Prostate gland (tissue), 2 donors: ENCODE measurements at regions not wholly inside any gene's neighbourhood (a gene's known extent, or its start where the extent isn't known, plus 50 kb on each side); places are given as distances from the start of the nearest gene placed in this dataset.

Experiments
- DNase-seq: peaks from one replicate; pipeline ENCODE4 v3.0.0-alpha.2; 2019; ENCODE audit warnings: low spot score
- H3K27ac ChIP-seq, 2 donors: fragments of 200-600 bp; sonication (generic); 2 replicates each; pipeline ENCODE4 v1.5.1; 2017 to 2019
- H3K27me3 ChIP-seq: fragments of 200-600 bp; sonication (generic); replicated peaks from 2 replicates; pipeline ENCODE4 v1.5.1; 2019; ENCODE audit not compliant: insufficient read depth
- H3K36me3 ChIP-seq, 2 donors: fragments of 200-600 bp; sonication (generic); 1 replicate in 1 of 2; 2 replicates in 1 of 2; pipeline versions ENCODE4 v1.5.1 to v1.8.1; 2017 to 2019
- H3K4me1 ChIP-seq: fragments of 200-600 bp; sonication (generic); replicated peaks from 2 replicates; pipeline ENCODE4 v1.5.1; 2019
- H3K4me3 ChIP-seq, 2 donors: fragments of 200-600 bp; sonication (generic); 2 replicates each; pipeline ENCODE4 v1.5.1; 2017 to 2019
- H3K9me3 ChIP-seq: fragments of 200-600 bp; sonication (generic); 2 replicates; pipeline ENCODE4 v1.5.1; 2017
- POLR2A ChIP-seq: fragments of 450-650 bp; IDR thresholded peaks from one replicate; pipeline ENCODE4 v1.6.1; 2016; ENCODE audit warnings: antibody characterized with exemption, mild to moderate bottlenecking
- POLR2AphosphoS5 ChIP-seq: sonication (generic); formaldehyde crosslinking; IDR thresholded peaks from one replicate; pipeline ENCODE4 v1.6.1; 2017; ENCODE audit warnings: antibody characterized with exemption
- WGBS: methylation state at CpG from one replicate; pipeline ENCODE4 v1.1.5; 2018; 5-methylcytosine and 5-hydroxymethylcytosine counted together
- intact Hi-C: fragments of 100-400 bp; cut with DNase I; formaldehyde crosslinking; loops from one replicate; pipeline ENCODE4 v1.14.2; 2022
- TF ChIP-seq, protein P1 (sequence below), 4 experiments: fragments of 200-600 bp in 2 of 4; fragments of 450-650 bp in 2 of 4; sonication (generic) in 2 of 4; IDR thresholded peaks; 1 replicate in 3 of 4; 2 replicates in 1 of 4; pipeline ENCODE4 v1.5.1; 2016 to 2019; ENCODE audit warnings: antibody characterized with exemption in 4 of 4, mild to moderate bottlenecking in 2 of 4, moderate library complexity in 2 of 4

DNA sequence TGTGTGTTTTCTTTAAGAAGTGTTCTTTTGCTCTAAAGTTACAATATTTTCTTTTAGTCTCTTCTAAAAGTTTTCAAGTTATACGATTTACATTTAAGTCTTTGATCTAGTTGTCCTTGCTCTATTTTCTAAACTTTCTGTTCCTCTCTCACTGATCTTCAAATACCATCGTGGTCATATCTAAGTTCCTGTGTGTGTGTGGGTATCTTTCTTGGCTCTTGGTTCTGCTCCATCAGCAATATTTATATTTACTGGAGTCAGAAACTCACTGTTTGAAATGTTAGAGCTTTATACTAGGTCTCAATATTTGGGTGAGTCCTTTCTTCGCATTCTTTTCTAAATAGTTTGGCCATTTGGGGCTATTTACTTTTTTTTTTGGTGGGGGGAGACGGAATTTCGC is 77.3 kb downstream of the COPS8 start:
- Histone ChIP-seq H3K4me1 (no peaks in the 10 kb centered on the region), H3K36me3 (no peaks in the 10 kb centered on the region), H3K9me3 (no peaks in the 10 kb centered on the region), H3K27ac (no peak overlapping the region), H3K27me3 (no peaks in the 10 kb centered on the region), H3K4me3 (no peak overlapping the region)
- TF ChIP-seq POLR2AphosphoS5, result no peak
- no peak for TF ChIP-seq POLR2A
- TF ChIP-seq, protein P1, sequence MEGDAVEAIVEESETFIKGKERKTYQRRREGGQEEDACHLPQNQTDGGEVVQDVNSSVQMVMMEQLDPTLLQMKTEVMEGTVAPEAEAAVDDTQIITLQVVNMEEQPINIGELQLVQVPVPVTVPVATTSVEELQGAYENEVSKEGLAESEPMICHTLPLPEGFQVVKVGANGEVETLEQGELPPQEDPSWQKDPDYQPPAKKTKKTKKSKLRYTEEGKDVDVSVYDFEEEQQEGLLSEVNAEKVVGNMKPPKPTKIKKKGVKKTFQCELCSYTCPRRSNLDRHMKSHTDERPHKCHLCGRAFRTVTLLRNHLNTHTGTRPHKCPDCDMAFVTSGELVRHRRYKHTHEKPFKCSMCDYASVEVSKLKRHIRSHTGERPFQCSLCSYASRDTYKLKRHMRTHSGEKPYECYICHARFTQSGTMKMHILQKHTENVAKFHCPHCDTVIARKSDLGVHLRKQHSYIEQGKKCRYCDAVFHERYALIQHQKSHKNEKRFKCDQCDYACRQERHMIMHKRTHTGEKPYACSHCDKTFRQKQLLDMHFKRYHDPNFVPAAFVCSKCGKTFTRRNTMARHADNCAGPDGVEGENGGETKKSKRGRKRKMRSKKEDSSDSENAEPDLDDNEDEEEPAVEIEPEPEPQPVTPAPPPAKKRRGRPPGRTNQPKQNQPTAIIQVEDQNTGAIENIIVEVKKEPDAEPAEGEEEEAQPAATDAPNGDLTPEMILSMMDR (IDR thresholded peaks at IDR 0.05), result no peak
- no peak for DNase-seq
- WGBS, result 73% methylated on average over 5 of the region's 5 CpGs
- intact Hi-C loops, result no loop called here

DNA sequence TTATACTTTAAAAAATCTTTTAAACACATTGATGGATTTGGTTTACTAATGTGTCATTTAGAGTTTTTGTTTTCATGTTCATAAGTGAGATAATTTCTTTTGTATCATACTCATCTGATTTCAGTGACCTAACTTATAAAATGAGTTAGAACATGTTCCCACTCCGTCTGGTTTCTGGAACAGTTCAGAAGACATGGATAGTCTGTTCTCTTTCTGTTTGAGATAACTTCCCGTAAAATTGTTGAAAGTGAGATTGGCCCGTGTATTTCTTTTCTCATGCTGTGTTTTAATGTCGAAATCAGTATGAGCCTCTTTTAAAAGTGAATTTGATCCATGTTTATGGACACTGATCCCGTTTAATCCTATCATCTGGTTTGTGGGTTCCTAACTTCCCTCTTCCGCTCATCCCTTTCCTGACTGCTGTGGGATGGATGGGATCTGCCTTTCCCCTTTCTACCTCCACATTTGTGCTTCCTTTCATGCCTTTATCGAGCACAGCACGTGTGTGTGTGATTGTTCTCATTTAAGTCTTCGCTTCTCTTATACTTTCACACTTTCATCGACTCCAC is 78.9 kb downstream of the COPS8 start:
- Histone ChIP-seq H3K4me1 (no peaks in the 10 kb centered on the region), H3K27me3 (no peaks in the 10 kb centered on the region), H3K4me3 (no peak overlapping the region), H3K9me3 (no peaks in the 10 kb centered on the region), H3K36me3 (no peaks in the 10 kb centered on the region), H3K27ac (peak overlapping the region; percentile 30 to 62)
- 21% methylated on average over 10 of the region's 10 CpGs for WGBS
- no peak for DNase-seq
- intact Hi-C loops, result no loop called here
- TF ChIP-seq POLR2AphosphoS5, result peak; percentile 35
- TF ChIP-seq, protein P1 (IDR thresholded peaks at IDR 0.05), result no peak

DNA sequence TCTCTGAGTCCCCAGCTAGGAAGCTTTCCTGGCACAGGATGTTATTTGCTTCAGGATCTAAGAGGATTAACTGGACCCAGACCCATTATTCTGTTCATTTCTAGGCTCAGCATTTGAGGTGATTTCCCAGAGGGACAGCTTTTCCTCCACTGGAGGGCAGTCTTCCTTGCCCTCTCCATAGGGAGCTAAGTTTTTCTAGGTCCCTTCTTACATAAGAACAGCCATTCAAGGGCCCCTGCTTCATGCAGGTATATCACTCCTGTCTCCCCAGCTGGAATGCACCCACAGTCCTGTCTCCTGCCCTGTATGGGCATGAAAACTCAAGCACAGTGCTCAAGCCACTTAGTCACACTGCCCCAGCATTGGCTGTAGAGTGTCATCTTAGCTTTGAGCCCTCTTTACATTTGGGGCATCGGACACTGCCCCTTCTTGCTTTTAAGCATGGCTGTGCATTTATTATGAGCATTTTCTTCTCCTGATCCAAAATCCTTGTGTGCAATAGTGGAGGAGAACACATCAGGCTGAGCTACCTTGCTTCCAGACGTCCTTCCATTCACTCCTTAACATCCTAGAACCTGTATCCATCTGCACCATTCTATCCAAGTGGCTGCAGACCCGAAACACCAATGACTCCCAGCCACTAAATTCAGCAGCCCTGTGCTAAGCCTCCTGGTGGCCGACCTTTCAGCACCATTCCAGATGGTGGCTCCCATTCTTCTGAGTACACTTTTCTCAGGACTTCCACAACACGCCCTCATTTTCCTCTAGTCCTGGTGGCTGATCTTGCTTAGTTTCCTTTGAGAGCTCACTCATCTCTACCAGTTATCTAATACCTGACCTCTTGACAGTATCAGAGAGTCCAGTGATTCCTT is 80.0 kb downstream of the COPS8 start:
- WGBS, result 89% methylated on average over 5 of the region's 5 CpGs
- Histone ChIP-seq H3K9me3 (no peaks in the 10 kb centered on the region), H3K27ac (peak overlapping the region; percentile 30 to 62), H3K4me3 (no peak overlapping the region), H3K4me1 (no peaks in the 10 kb centered on the region), H3K36me3 (no peaks in the 10 kb centered on the region), H3K27me3 (no peaks in the 10 kb centered on the region)
- TF ChIP-seq POLR2AphosphoS5, result no peak
- TF ChIP-seq, protein P1 (IDR thresholded peaks at IDR 0.05), result peak in 3 of 4 experiments; percentile 19 to 49 (median 39)
- no peak for TF ChIP-seq POLR2A
- intact Hi-C loops, result no loop called here
- no peak for DNase-seq

DNA sequence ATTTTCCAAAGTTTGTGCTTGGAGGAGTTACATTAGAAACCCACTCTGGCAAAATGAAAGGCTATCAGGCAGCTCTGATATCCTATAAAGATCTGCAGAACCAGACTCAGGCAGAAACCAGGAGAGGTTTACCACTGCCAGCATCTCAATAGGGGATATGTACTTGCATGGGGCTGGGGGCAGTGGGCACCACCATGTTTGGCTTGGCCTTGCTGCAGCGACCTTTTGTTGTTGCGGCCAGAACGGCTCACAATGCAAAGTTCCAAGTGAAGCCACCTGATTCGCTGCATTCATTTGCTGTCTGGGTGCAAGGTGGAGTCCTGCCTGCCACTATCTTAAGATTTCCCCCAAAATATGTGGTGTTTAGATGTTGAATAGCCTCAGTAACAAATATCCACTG is 81.3 kb downstream of the COPS8 start:
- Histone ChIP-seq H3K27me3 (no peaks in the 10 kb centered on the region), H3K4me3 (no peak overlapping the region), H3K36me3 (no peaks in the 10 kb centered on the region), H3K4me1 (no peaks in the 10 kb centered on the region), H3K9me3 (no peaks in the 10 kb centered on the region), H3K27ac (no peak overlapping the region)
- no peak for DNase-seq
- TF ChIP-seq, protein P1 (IDR thresholded peaks at IDR 0.05), result no peak
- no peak for TF ChIP-seq POLR2A
- TF ChIP-seq POLR2AphosphoS5, result no peak
- intact Hi-C loops, result no loop called here
- 91% methylated on average over 4 of the region's 4 CpGs for WGBS

DNA sequence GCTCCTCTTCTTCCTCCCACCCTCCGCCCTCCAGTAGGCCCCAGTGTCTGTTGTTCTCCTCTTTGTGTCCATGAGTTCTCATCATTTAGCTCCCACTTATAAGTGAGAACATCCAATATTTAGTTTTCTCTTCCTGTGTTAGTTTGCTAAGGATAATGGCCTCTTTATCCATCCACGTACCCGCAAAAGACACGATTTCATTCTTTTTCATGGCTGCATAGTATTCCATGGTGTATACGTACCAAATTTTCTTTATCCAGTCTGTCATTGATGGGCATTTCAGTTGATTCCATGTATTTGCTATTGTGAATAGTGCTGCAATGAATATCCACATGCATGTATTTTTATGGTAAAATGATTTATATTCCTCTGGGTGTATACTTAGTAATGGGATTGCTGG is 82.2 kb downstream of the COPS8 start:
- intact Hi-C loops, result no loop called here
- no peak overlapping the region for H3K4me3 ChIP-seq
- no peak for DNase-seq
- H3K27me3 ChIP-seq, result no peaks in the 10 kb centered on the region
- TF ChIP-seq, protein P1 (IDR thresholded peaks at IDR 0.05), result no peak
- TF ChIP-seq POLR2A, result no peak
- no peak for TF ChIP-seq POLR2AphosphoS5
- H3K4me1 ChIP-seq, result no peaks in the 10 kb centered on the region
- H3K27ac ChIP-seq, result no peak overlapping the region
- 95% methylated on average over 5 of the region's 5 CpGs for WGBS
- H3K9me3 ChIP-seq, result no peaks in the 10 kb centered on the region
- no peaks in the 10 kb centered on the region for H3K36me3 ChIP-seq
